ENCODE measurements at regions not wholly inside any gene's neighbourhood (a gene's known extent, or its start where the extent isn't known, plus 50 kb on each side); places are given as distances from the start of the nearest gene placed in this dataset.

DNA sequence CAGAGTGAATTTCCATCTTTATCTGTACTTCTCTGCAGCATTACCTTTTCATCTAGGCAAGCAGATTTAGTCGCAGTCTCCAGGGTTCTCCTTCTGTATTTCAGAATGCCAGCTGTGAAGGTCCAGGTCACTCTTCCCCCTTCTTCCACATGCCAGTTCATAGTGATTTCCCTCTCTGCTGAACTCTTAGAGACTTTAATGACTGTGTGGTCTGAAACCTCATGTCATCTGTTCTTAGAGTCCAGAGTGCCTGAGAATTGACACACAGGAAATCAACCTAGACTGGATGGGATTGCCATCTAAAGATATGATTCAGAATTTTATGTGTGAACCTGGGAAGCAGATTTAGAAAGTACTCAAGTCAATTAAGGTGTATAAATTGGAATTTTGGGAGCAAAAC lies 248.1 kb downstream of the TPBG start:
- TF ChIP-seq, protein P1, sequence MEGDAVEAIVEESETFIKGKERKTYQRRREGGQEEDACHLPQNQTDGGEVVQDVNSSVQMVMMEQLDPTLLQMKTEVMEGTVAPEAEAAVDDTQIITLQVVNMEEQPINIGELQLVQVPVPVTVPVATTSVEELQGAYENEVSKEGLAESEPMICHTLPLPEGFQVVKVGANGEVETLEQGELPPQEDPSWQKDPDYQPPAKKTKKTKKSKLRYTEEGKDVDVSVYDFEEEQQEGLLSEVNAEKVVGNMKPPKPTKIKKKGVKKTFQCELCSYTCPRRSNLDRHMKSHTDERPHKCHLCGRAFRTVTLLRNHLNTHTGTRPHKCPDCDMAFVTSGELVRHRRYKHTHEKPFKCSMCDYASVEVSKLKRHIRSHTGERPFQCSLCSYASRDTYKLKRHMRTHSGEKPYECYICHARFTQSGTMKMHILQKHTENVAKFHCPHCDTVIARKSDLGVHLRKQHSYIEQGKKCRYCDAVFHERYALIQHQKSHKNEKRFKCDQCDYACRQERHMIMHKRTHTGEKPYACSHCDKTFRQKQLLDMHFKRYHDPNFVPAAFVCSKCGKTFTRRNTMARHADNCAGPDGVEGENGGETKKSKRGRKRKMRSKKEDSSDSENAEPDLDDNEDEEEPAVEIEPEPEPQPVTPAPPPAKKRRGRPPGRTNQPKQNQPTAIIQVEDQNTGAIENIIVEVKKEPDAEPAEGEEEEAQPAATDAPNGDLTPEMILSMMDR (IDR thresholded peaks at IDR 0.05) = no peak
- Histone ChIP-seq H3K9me3 (no peaks in the 10 kb centered on the region), H3K4me1 (no peaks in the 10 kb centered on the region), H3K36me3 (no peaks in the 10 kb centered on the region), H3K4me3 (no peak overlapping the region), H3K27ac (no peak overlapping the region), H3K27me3 (no peaks in the 10 kb centered on the region), H3K9ac (ENCODE audit: low read depth in 2 of 2, low read length in 2 of 2) (no peak overlapping the region)
- intact Hi-C loops (cut with DNase I) = no loop called here
- no peak for DNase-seq

- no peaks in the 10 kb centered on the region for H3K9me3 ChIP-seq
- no peak overlapping the region for H3K9ac ChIP-seq (ENCODE audit: low read depth in 2 of 2, low read length in 2 of 2)
- no peaks in the 10 kb centered on the region for H3K4me1 ChIP-seq
- no peaks in the 10 kb centered on the region for H3K27me3 ChIP-seq
- no peak overlapping the region for H3K27ac ChIP-seq
- intact Hi-C loops (cut with DNase I) = no loop called here
- TF ChIP-seq, protein P1 (IDR thresholded peaks at IDR 0.05) = no peak
- no peak for DNase-seq
- H3K4me3 ChIP-seq = no peak overlapping the region
- H3K36me3 ChIP-seq = no peaks in the 10 kb centered on the region
These were observed 248.9 kb downstream of the TPBG start for GRCh38 chr6:82612475-82613039.

DNA sequence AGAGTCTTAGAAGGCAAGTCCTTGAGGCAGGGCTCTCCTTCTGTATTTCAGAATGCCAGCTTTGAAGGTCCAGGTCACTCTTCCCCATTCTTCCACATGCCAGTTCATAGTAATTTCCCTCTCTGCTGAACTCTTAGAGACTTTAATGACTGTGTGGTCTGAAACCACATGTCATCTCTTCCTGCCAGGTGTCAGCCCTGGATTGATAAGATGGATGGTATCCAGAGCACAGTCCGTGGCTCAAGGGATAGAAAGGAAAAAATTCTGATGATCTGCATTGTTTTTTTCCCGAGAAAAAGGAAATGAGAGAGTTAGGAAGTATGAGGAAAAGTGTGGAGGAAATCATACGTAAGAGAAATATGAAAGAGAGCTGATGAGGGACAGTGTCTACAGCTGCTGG lies 250.9 kb downstream of the TPBG start:
- intact Hi-C loops (cut with DNase I) = no loop called here
- no peaks in the 10 kb centered on the region for H3K4me1 ChIP-seq
- H3K4me3 ChIP-seq = no peak overlapping the region
- H3K9me3 ChIP-seq = no peaks in the 10 kb centered on the region
- no peaks in the 10 kb centered on the region for H3K36me3 ChIP-seq
- TF ChIP-seq, protein P1 (IDR thresholded peaks at IDR 0.05) = no peak
- no peak overlapping the region for H3K27ac ChIP-seq
- H3K9ac ChIP-seq (ENCODE audit: low read depth in 2 of 2, low read length in 2 of 2) = no peak overlapping the region
- no peak for DNase-seq
- no peaks in the 10 kb centered on the region for H3K27me3 ChIP-seq

DNA sequence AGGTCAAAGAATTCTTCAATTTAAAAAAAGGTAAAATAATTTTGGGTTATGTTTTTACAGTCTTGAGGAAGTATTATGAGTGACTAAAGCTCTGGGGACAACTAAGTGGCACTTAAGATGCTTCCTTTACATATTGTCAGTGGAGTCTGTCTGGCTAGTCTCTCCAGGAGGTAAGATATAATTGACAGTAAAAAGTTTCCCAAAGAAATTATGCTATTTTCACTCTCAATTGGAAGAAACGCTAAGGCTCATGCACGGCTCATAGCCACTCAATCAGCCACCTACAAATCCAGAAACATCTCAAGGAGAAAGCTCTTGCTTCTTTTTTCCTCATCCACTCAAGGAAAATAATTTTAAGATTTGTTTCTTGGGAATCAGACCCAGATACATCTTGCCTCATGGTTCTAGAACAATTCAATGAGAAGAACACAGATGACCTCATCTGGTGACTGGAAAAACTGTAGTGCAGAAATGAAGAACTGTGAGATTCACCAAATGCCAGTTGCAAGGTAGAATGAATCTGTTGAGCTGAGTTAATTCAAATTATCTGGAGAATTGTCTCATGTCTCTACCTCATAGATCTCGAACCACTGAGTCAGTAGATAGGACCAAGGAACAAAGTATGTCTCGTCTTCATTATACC lies 252.9 kb downstream of the TPBG start:
- Histone ChIP-seq H3K36me3 (no peaks in the 10 kb centered on the region), H3K27me3 (no peaks in the 10 kb centered on the region), H3K4me3 (no peak overlapping the region), H3K9me3 (no peaks in the 10 kb centered on the region), H3K9ac (ENCODE audit: low read depth in 2 of 2, low read length in 2 of 2) (no peak overlapping the region), H3K4me1 (no peaks in the 10 kb centered on the region), H3K27ac (no peak overlapping the region)
- intact Hi-C loops (cut with DNase I) = no loop called here
- DNase-seq = no peak
- TF ChIP-seq, protein P1 (IDR thresholded peaks at IDR 0.05) = no peak

GRCh38 chr6:82617648-82618047 lies 254.0 kb downstream of the TPBG start:
- TF ChIP-seq, protein P1 (IDR thresholded peaks at IDR 0.05) = no peak
- H3K9ac ChIP-seq (ENCODE audit: low read depth in 2 of 2, low read length in 2 of 2) = no peak overlapping the region
- no peaks in the 10 kb centered on the region for H3K4me1 ChIP-seq
- H3K9me3 ChIP-seq = no peaks in the 10 kb centered on the region
- H3K27ac ChIP-seq = no peak overlapping the region
- intact Hi-C loops (cut with DNase I) = no loop called here
- no peak for DNase-seq
- no peak overlapping the region for H3K4me3 ChIP-seq
- H3K27me3 ChIP-seq = no peaks in the 10 kb centered on the region
- H3K36me3 ChIP-seq = no peaks in the 10 kb centered on the region

All from colonic mucosa (tissue), 4 donors.